Transverse colon (tissue), 3 donors: ENCODE measurements at regions not wholly inside any gene's neighbourhood (a gene's known extent, or its start where the extent isn't known, plus 50 kb on each side); places are given as distances from the start of the nearest gene placed in this dataset.

Source experiments
- CTCF ChIP-seq, 5 experiments: fragments of 200-600 bp in 3 of 5; fragments of 450-650 bp in 2 of 5; sonication (generic) in 3 of 5; IDR thresholded peaks; 1 replicate in 2 of 5; 2 replicates in 3 of 5; pipeline ENCODE4 v1.5.1; 2016 to 2017; ENCODE audit warnings: antibody characterized with exemption in 5 of 5, inconsistent platforms in 3 of 5, mild to moderate bottlenecking in 2 of 5, moderate library complexity in 1 of 5
- POLR2A ChIP-seq: fragments of 450-650 bp; IDR thresholded peaks from one replicate; pipeline ENCODE4 v1.6.1; 2016; ENCODE audit warnings: antibody characterized with exemption, mild to moderate bottlenecking, moderate library complexity

- TF ChIP-seq CTCF (IDR thresholded peaks at IDR 0.05), result no peak
- TF ChIP-seq POLR2A, result no peak
Measured at GRCh38 chr3:137150825-137151224, 193.0 kb downstream of the IL20RB start.
